Fibroblast of skin of abdomen (primary cell): ENCODE measurements at regions not wholly inside any gene's neighbourhood (a gene's known extent, or its start where the extent isn't known, plus 50 kb on each side); places are given as distances from the start of the nearest gene placed in this dataset.
A peak's percentile ranks its signal among the peaks of the same experiment; 100 is the strongest.

Experiments
- DNase-seq: peaks from one replicate; pipeline ENCODE4 v3.0.0-alpha.2; 2013

- DNase-seq: no peak
These were observed 1285.4 kb downstream of the PCDH18 start for GRCh38 chr4:136246876-136247275.

DNA sequence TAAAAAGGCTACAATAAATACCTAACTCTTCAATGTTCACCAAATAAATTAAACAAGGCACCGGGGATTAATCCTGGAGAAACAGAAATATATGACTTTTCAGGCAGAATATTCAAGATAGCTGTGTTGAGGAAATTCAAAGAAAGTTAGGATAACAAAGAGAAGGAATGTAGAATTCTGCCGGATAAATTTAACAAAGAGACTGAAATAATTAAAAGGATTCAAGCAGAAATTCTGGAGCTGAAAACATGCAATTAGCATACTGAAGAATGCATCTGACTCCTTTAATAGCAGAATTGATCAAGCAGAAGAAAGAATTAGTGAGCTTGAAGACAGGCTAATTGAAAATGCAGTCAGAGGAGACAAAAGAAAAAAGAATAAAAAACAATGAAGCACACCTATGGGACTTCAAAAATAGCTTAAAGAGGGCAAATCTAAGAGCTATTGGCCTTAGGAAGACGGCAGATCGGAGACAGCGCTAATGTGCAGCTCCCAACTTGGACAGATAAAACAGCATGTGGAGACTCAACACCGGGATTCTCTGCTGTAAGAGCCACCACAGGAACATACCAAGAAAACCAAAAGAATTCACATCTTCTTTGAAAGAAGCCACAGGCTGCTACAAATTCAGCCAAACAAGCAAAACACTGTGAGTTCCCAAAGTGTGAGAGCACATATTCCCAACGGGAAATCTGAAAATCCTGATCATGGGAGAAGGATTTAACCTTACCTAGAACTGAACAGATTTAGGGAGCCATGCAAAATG is 1290.9 kb downstream of the PCDH18 start:
- peak; percentile 12 for DNase-seq

DNA sequence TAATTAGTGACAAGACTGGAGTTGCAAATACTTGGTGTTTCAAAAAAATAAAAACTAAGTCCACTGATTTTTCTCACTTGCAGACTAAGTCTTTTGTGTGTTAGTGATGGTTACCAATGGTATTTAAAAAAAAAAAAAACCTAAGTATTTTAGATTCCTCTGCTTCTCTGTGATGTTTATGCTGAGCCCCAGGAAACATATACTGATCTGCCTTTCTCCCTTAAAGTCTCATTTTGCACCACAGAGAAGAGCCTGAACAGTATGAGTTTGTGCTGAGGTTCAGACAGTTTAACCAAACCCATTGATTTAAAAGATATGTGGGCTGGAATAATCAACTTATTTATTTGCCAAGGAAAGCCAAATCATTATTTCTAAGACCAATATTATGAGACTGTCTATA is 1305.0 kb downstream of the PCDH18 start:
- no peak for DNase-seq

DNA sequence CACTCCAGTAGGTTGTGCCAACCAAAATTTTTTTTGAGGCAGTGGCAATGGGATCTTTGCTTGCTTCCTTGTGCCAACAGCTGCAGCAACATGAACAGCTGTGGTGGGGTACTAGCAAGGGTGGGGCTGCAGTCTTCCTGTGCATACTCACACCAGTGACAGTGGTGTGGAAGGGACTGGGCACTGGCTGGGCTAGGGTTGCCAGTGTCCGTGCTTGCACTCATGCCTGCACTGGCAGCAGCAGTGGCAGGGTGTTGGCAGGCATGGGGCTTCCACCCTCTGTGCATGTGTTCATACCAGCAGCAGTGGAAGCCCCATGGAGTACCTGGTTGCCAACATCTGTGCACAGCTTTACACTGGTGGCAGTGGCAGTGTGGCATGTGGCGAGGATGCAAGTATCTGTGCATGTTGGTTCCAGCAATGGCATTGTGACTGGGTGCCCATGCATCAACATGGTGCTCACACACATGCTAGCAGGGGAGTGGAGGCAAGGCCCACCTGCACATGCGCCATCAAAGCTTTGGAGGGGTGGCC is 1312.6 kb downstream of the PCDH18 start:
- no peak for DNase-seq

- DNase-seq: no peak
These were observed 1329.1 kb downstream of the PCDH18 start for GRCh38 chr4:136203199-136203598.

DNA sequence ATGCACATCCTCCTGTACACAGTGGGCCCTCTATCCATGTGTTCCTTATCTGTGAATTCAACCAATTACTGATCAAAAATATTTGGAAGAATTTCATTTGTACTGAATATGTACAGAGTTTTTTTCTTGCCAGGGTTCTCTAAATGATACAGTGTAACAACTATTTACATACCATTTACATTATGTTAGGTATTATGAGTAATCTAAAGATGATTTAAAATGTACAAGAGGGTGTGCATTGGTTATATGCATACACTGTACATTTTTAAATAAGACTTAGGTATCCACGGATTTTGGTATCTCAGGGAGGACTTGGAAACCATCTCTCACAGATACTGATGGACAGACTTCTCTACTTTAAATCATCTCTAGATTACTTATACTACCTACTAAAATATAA is 1333.9 kb downstream of the PCDH18 start:
- no peak for DNase-seq

DNA sequence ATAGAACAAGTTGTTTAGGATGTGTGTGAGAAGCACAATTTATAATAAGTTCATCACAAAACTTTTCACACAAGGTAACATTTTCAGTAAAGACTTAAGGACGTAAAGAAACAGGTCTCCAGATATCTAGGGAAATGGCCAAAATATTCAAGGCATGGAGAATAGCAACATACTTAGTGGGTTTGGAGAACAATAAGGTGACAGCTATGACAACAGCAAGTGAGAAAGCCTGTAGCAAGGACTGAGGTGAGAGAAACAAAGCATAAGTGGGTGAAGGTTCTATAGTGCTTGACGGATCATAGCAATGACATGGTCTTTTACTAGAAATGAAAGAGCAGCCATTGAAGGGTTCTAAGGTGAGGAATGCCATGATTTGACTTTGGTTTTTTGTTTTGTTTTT is 1337.3 kb downstream of the PCDH18 start:
- no peak for DNase-seq

DNA sequence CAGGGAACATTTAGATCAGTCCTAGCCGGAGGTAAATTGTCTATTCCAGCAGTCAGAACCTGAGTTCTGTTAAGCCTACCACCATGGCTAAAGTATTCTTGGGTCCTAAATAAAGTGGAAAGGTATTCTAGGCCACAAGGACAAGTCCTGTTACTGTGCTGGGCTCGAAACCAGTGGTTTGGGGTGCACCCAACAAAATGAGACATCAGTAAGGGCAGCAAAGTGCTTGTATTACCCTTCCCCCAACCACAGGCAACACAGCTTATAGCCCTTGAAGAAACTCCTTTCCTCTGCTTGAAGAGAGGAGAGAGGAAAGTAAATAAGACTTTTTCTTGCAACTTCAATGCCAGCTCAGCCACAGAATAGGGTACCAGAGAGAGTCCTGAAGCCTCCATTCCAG is 1345.6 kb downstream of the PCDH18 start:
- DNase-seq: no peak

DNA sequence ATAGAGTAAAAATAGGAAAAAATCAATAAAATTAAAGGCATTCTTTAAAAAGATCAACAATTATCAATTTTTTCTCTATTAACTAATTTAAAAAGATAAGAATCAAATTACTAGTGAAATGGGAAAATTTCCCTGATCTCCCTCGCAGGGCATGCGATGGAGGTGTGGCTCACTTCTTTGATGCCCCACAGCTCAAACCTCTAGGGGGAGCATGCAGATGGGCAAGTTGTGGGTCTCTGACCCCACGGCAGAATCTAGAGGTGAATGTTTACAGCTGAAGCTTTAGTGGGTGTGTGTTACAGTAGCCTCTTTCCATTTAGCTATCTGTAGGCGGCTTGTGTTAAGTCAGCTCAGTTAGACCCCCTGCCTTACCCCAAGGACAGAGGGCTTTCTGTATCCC is 1348.8 kb downstream of the PCDH18 start:
- DNase-seq: no peak

GRCh38 chr4:136156947-136157346 is 1375.3 kb downstream of the PCDH18 start:
- no peak for DNase-seq

- DNase-seq: no peak
These were observed 1382.2 kb downstream of the PCDH18 start for GRCh38 chr4:136150046-136150445.

- DNase-seq: no peak
These were observed 1395.7 kb downstream of the PCDH18 start for GRCh38 chr4:136136601-136137000.

DNA sequence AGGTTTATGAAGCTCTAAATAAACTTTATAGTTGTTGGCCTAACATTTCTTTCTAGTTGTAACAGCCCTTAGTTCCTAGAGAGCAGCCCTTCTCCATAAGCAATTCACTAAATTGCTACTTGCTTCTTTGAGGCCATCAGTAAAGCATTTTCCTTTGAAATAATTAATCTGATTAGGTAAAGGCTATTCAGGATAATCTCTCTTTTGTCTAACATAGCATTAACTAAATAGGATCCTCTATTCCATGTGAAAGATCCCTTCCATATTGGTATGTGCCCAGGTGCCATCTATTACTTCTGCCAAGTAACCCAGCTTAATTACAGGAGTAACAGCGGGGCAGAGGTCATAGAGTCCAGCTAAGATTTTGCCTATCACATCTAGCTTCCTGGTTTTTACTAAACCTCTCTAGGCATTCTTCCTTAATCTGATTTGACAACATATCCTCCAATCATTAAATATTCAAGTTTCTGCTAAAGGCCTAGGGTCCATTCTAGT is 1408.0 kb downstream of the PCDH18 start:
- no peak for DNase-seq

- no peak for DNase-seq
These were observed 1410.9 kb downstream of the PCDH18 start for GRCh38 chr4:136121426-136121825.

GRCh38 chr4:136113921-136114320 is 1418.4 kb downstream of the PCDH18 start:
- DNase-seq: no peak

- DNase-seq: no peak
These were observed 1420.2 kb downstream of the PCDH18 start for GRCh38 chr4:136112116-136112515.

DNA sequence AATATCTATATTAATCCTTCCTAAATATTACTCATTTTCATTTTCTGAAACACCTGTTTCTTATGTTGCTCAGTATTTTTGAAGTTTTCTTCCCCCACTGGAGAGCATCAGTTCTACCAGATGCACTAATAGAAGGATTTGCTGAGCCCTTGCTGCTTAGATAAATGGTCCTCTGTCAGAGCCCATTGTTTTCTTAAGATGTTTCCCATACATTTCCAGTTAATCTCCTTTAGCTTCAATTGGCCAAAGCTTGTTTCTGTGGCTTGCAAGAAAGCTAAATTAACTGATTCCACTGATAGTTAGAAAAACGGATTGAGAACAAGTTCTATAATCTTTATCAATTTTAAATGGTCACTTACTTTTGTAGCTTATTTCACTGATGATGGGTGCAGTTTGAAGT is 1425.5 kb downstream of the PCDH18 start:
- DNase-seq: no peak

GRCh38 chr4:136103616-136104015 is 1428.7 kb downstream of the PCDH18 start:
- DNase-seq: no peak

GRCh38 chr4:136097676-136098075 is 1434.6 kb downstream of the PCDH18 start:
- no peak for DNase-seq

DNA sequence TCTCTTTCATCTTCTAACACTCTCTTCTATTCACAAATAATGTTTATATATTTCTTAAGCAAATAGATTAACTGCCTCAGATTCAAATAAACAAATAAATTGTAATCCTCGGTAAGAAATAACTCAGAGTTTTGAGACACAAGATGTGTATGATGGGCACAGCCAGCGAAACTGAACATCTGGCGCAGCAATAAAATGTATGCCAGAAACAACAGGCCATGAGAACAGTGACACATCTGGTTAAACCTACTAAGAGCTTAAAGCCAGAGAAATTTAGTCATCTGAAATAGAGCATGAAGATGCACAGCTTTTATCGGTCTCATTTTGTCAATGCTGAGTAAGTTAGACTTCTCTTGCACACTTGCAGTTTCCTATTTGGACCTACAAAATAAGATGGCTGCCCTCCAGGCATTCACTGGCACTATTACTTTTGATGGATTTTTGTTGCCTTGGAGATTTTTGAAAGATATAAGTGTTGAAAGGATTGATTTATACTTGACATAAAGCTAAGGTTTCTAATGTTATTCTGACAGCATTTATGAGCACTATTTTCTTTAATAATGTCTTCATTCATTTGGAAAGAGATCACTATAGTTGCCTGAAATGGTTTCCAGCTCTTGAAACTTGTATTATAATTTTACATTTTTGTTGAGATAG is 1444.0 kb downstream of the PCDH18 start:
- no peak for DNase-seq

- DNase-seq: peak; percentile 13
These were observed 1453.3 kb downstream of the PCDH18 start for GRCh38 chr4:136078976-136079375.

DNA sequence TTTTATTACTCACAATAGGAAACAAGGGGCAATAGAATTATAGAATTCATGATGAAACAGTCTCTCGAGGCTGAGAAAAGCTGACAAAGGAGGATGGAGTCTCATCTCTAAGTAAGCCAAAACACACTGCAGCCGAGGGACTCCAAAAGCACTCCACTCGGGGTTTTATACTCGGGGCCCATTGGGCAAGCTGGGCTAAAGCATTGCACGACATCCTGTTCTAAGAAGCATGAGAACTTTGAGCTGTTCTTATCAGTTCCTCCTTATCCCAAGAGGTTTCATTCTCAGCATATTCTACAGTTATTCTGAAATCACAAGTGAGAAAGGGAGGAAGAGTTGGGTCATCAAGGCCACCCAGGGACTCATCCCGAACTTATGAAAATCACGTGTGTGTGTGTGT is 1475.5 kb downstream of the PCDH18 start:
- no peak for DNase-seq

- no peak for DNase-seq
These were observed 1476.9 kb downstream of the PCDH18 start for GRCh38 chr4:136055360-136055759.

DNA sequence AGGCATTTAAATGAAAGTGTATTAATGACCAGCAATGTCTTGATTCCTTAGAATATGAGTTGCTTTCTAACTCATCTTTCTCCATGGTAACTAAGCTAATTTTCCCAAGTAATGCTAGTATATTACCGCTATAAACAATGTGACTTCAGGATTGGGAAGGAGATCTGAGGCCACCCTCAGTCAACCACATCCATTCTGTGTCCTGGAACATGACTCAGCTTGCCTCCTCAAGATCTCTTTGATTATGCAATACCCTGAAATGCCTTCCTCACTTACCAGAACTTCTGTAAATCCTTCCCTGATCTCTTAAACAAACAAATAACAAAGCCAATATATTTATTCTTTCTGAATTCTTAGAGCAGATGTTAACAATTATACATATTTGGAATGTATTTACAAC is 1495.5 kb downstream of the PCDH18 start:
- peak; percentile 58 for DNase-seq
